Body of pancreas (tissue), 4 donors: ENCODE measurements at regions not wholly inside any gene's neighbourhood (a gene's known extent, or its start where the extent isn't known, plus 50 kb on each side); places are given as distances from the start of the nearest gene placed in this dataset.

Experiments
- POLR2A ChIP-seq, 3 donors: fragments of 450-650 bp; IDR thresholded peaks; one replicate each; pipeline ENCODE4 v1.6.1; 2016; ENCODE audit warnings: antibody characterized with exemption in 3 of 3, mild to moderate bottlenecking in 2 of 3
- TF ChIP-seq, protein P1 (sequence below), 7 experiments: fragments of 450-650 bp in 4 of 7; fragments of 200-600 bp in 3 of 7; sonication (generic) in 3 of 7; IDR thresholded peaks; one replicate each; pipeline ENCODE4 v1.5.1; 2016 to 2019; ENCODE audit warnings: antibody characterized with exemption in 7 of 7

DNA sequence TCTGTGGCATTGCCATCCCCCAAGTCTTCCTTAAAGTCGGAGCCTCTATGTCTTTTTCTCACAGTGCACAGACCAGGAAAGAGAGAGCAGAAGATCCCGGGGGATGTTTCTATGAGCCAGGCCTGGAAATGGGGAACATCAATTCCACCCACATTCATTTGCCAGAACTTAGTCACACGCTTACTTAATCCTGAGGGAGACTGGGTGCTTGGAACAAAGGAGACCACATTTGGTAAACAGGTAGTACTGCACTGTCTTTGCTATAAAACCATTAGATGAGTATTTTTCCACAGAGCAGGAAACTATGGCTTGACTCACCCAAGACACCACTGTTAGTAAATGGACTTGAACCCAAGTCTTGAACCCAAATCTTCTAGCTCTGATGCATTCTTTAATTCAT lies 60.7 kb upstream of the CTTNBP2NL start:
- TF ChIP-seq, protein P1, sequence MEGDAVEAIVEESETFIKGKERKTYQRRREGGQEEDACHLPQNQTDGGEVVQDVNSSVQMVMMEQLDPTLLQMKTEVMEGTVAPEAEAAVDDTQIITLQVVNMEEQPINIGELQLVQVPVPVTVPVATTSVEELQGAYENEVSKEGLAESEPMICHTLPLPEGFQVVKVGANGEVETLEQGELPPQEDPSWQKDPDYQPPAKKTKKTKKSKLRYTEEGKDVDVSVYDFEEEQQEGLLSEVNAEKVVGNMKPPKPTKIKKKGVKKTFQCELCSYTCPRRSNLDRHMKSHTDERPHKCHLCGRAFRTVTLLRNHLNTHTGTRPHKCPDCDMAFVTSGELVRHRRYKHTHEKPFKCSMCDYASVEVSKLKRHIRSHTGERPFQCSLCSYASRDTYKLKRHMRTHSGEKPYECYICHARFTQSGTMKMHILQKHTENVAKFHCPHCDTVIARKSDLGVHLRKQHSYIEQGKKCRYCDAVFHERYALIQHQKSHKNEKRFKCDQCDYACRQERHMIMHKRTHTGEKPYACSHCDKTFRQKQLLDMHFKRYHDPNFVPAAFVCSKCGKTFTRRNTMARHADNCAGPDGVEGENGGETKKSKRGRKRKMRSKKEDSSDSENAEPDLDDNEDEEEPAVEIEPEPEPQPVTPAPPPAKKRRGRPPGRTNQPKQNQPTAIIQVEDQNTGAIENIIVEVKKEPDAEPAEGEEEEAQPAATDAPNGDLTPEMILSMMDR (IDR thresholded peaks at IDR 0.05): no peak
- no peak for TF ChIP-seq POLR2A (IDR thresholded peaks at IDR 0.05)
